H9 (cell line): ENCODE measurements at regions not wholly inside any gene's neighbourhood (a gene's known extent, or its start where the extent isn't known, plus 50 kb on each side); places are given as distances from the start of the nearest gene placed in this dataset.

Experiments
- DNase-seq: peaks from one replicate; pipeline ENCODE4 v3.0.0-alpha.2; 2017
- H2AFZ ChIP-seq: one replicate; pipeline ENCODE4 v1.6.1; 2013; ENCODE audit warnings: mild to moderate bottlenecking, low read length, control low read depth, moderate library complexity
- H2AK5ac ChIP-seq: 2 replicates; pipeline ENCODE4 v1.6.1; 2013; ENCODE audit warnings: low read length, control low read depth, mixed read lengths; ENCODE audit not compliant: insufficient read length
- H2BK120ac ChIP-seq: one replicate; pipeline ENCODE4 v1.6.1; 2013; ENCODE audit warnings: low read depth, mild to moderate bottlenecking, low read length, control low read depth, inconsistent platforms; ENCODE audit not compliant: poor library complexity, severe bottlenecking
- H2BK12ac ChIP-seq: 2 replicates; pipeline ENCODE4 v1.6.1; 2013; ENCODE audit warnings: low read length, control low read depth, mixed read lengths, low read depth; ENCODE audit not compliant: insufficient read length
- H2BK15ac ChIP-seq: 2 replicates; pipeline ENCODE4 v1.6.1; 2013; ENCODE audit warnings: low read depth, low read length, control low read depth
- H2BK20ac ChIP-seq: one replicate; pipeline ENCODE4 v1.6.1; 2013; ENCODE audit warnings: low read depth, mild to moderate bottlenecking, low read length, control low read depth, inconsistent platforms; ENCODE audit not compliant: poor library complexity, severe bottlenecking
- H2BK5ac ChIP-seq: 2 replicates; pipeline ENCODE4 v1.6.1; 2013; ENCODE audit warnings: low read length, control low read depth, mixed read lengths; ENCODE audit not compliant: insufficient read length
- H3K14ac ChIP-seq: 2 replicates; pipeline ENCODE4 v1.6.1; 2013; ENCODE audit warnings: low read length, control low read depth; ENCODE audit not compliant: insufficient read depth
- H3K18ac ChIP-seq: 2 replicates; pipeline ENCODE4 v1.6.1; 2013; ENCODE audit warnings: low read depth, mild to moderate bottlenecking, mixed read lengths, low read length, control low read depth; ENCODE audit not compliant: insufficient read length
- H3K23ac ChIP-seq: 2 replicates; pipeline ENCODE4 v1.6.1; 2013; ENCODE audit warnings: low read length, control low read depth, mixed read lengths, low read depth; ENCODE audit not compliant: insufficient read length
- H3K23me2 ChIP-seq: 2 replicates; pipeline ENCODE4 v1.6.1; 2013; ENCODE audit warnings: low read depth, mild to moderate bottlenecking, mixed read lengths, low read length, control low read depth; ENCODE audit not compliant: insufficient read length, poor library complexity, severe bottlenecking
- H3K27ac ChIP-seq: 2 replicates; pipeline ENCODE4 v1.5.1; 2013; ENCODE audit warnings: low read length, control low read depth, mixed read lengths, low read depth; ENCODE audit not compliant: insufficient read length
- H3K27me3 ChIP-seq: 2 replicates; pipeline ENCODE4 v1.6.1; 2013; ENCODE audit warnings: low read length, control low read depth, inconsistent platforms; ENCODE audit not compliant: insufficient read depth
- H3K4ac ChIP-seq: 2 replicates; pipeline ENCODE4 v1.6.1; 2013; ENCODE audit warnings: low read depth, mild to moderate bottlenecking, control low read depth, inconsistent platforms, low read length, moderate library complexity
- H3K4me1 ChIP-seq: 2 replicates; pipeline ENCODE4 v1.6.1; 2013; ENCODE audit warnings: low read length, control low read depth, inconsistent platforms; ENCODE audit not compliant: insufficient read depth
- H3K4me2 ChIP-seq: 2 replicates; pipeline ENCODE4 v1.6.1; 2013; ENCODE audit warnings: low read length, control low read depth, mixed read lengths; ENCODE audit not compliant: insufficient read length, insufficient read depth
- H3K56ac ChIP-seq: 2 replicates; pipeline ENCODE4 v1.6.1; 2013; ENCODE audit warnings: low read depth, mild to moderate bottlenecking, mixed read lengths, low read length, control low read depth; ENCODE audit not compliant: insufficient read length
- H3K79me1 ChIP-seq: 2 replicates; pipeline ENCODE4 v1.6.1; 2013; ENCODE audit warnings: low read depth, mild to moderate bottlenecking, moderate library complexity, low read length, control low read depth, inconsistent platforms; ENCODE audit not compliant: insufficient read depth, poor library complexity, severe bottlenecking
- H3K79me2 ChIP-seq: 2 replicates; pipeline ENCODE4 v1.6.1; 2013; ENCODE audit warnings: low read length, control low read depth, inconsistent platforms; ENCODE audit not compliant: insufficient read depth
- H3K9ac ChIP-seq: 2 replicates; pipeline ENCODE4 v1.6.1; 2013; ENCODE audit warnings: low read length, control low read depth, mixed read lengths; ENCODE audit not compliant: insufficient read length; ENCODE audit errors: extremely low read depth
- H3K9me3 ChIP-seq: one replicate; pipeline ENCODE4 v1.6.1; 2013; ENCODE audit warnings: low read depth, low read length, inconsistent platforms; ENCODE audit not compliant: control insufficient read depth
- H3T11ph ChIP-seq: one replicate; pipeline ENCODE4 v1.6.1; 2013; ENCODE audit warnings: mild to moderate bottlenecking, low read length, control low read depth, inconsistent platforms
- H4K20me1 ChIP-seq: one replicate; pipeline ENCODE4 v1.6.1; 2013; ENCODE audit not compliant: control insufficient read depth, insufficient read length, insufficient read depth
- H4K5ac ChIP-seq: 2 replicates; pipeline ENCODE4 v1.6.1; 2013; ENCODE audit warnings: low read depth, mild to moderate bottlenecking, mixed read lengths, low read length, control low read depth; ENCODE audit not compliant: insufficient read length
- H4K8ac ChIP-seq: replicated peaks from 2 replicates; pipeline ENCODE4 v1.6.1; 2013; ENCODE audit warnings: low read length, control low read depth, mixed read lengths, low read depth; ENCODE audit not compliant: insufficient read length
- H4K91ac ChIP-seq: 2 replicates; pipeline ENCODE4 v1.6.1; 2013; ENCODE audit warnings: low read depth, mild to moderate bottlenecking, moderate library complexity, mixed read lengths, low read length, control low read depth; ENCODE audit not compliant: insufficient read length
- H3K27ac Mint-ChIP-seq, 3 experiments: 2 replicates in 2 of 3; 3 replicates in 1 of 3; pipeline ENCODE4 v1.8.0; 2020 to 2021; ENCODE audit warnings: mixed read lengths in 3 of 3, mild to moderate bottlenecking in 1 of 3, moderate library complexity in 1 of 3
- H3K27me3 Mint-ChIP-seq: 2 replicates; pipeline ENCODE4 v1.8.0; 2021; ENCODE audit warnings: low read depth, mild to moderate bottlenecking, moderate library complexity, mixed read lengths
- H3K36me3 Mint-ChIP-seq, 3 experiments: 2 replicates in 2 of 3; 3 replicates in 1 of 3; pipeline ENCODE4 v1.8.0; 2020 to 2021; ENCODE audit warnings: low read depth in 3 of 3, mixed read lengths in 3 of 3; ENCODE audit not compliant: insufficient read depth in 1 of 3
- H3K4me1 Mint-ChIP-seq, 2 experiments: 2 replicates each; pipeline ENCODE4 v1.8.0; 2020; ENCODE audit warnings: mixed read lengths in 2 of 2
- H3K4me3 Mint-ChIP-seq, 2 experiments: 2 replicates in 1 of 2; 3 replicates in 1 of 2; pipeline ENCODE4 v1.8.0; 2020 to 2021; ENCODE audit warnings: mild to moderate bottlenecking in 2 of 2, mixed read lengths in 2 of 2, moderate library complexity in 1 of 2
- H3K9me3 Mint-ChIP-seq, 2 experiments: 2 replicates in 1 of 2; 3 replicates in 1 of 2; pipeline ENCODE4 v1.8.0; 2020; ENCODE audit warnings: mild to moderate bottlenecking in 2 of 2, mixed read lengths in 2 of 2, moderate library complexity in 1 of 2
- CTCF ChIP-seq: fragments of 200-600 bp; sonication (generic); conservative IDR thresholded peaks from 3 replicates; pipeline ENCODE4 v1.8.0; 2021; ENCODE audit warnings: antibody characterized with exemption, mild to moderate bottlenecking
- WGBS: extraction: QIAGEN DNeasy Blood & Tissue Kit; methylation state at CpG from one replicate; pipeline ENCODE4 v1.1.7; 2013; ENCODE audit warnings: missing lambda C conversion rate, low lambda C conversion rate, mixed read lengths; ENCODE audit not compliant: insufficient read length; ENCODE audit errors: extremely low coverage; 5-methylcytosine and 5-hydroxymethylcytosine counted together

GRCh38 chr1:189693140-189693539 is 784.5 kb downstream of the BRINP3 start:
- Histone ChIP-seq H3K9me3 (no peaks in the 10 kb centered on the region), H4K8ac (no peak overlapping the region), H3K23me2 (no peaks in the 10 kb centered on the region), H2BK120ac (no peak overlapping the region), H4K5ac (no peak overlapping the region), H2AK5ac (no peak overlapping the region), H4K20me1 (no peaks in the 10 kb centered on the region), H2BK12ac (no peak overlapping the region), H2BK20ac (no peak overlapping the region), H3K14ac (no peak overlapping the region), H3K9ac (no peak overlapping the region), H2AFZ (no peak overlapping the region), H3T11ph (no peak overlapping the region), H4K91ac (no peak overlapping the region), H2BK15ac (no peak overlapping the region), H3K27ac (no peak overlapping the region), H3K4me1 (no peaks in the 10 kb centered on the region), H3K4me2 (no peak overlapping the region), H3K79me2 (no peaks in the 10 kb centered on the region), H3K23ac (no peak overlapping the region), H2BK5ac (no peak overlapping the region), H3K27me3 (no peaks in the 10 kb centered on the region), H3K4ac (no peak overlapping the region), H3K18ac (no peak overlapping the region), H3K56ac (no peak overlapping the region), H3K79me1 (no peaks in the 10 kb centered on the region)
- Mint-ChIP-seq H3K27ac (no peak overlapping the region), H3K4me3 (no peak overlapping the region), H3K27me3 (no peaks in the 10 kb centered on the region; the same call in 1 of the 2 replicates), H3K9me3 (no peaks in the 10 kb centered on the region), H3K4me1 (no peaks in the 10 kb centered on the region), H3K36me3 (no peaks in the 10 kb centered on the region)
- no peak; the same call in 2 of the 3 replicates for TF ChIP-seq CTCF
- DNase-seq = no peak
- WGBS = no CpG with 5 or more reads among the region's 2 CpGs
